GM20000 (cell line): ENCODE measurements at regions not wholly inside any gene's neighbourhood (a gene's known extent, or its start where the extent isn't known, plus 50 kb on each side); places are given as distances from the start of the nearest gene placed in this dataset.
"Not testable (repeated sequence)": the region's sequence is repeated elsewhere in the genome, so short reads cannot be mapped to it uniquely, and the experiment has no call there.

Experiments
- DNase-seq: peaks from one replicate; pipeline ENCODE4 v3.0.0; 2012; ENCODE audit warnings: low spot score
- TF ChIP-seq, protein P1 (sequence below): IDR thresholded peaks from 2 replicates; pipeline ENCODE4 v1.5.1; 2012; ENCODE audit warnings: mild to moderate bottlenecking, control low read depth; ENCODE audit errors: extremely low read depth, missing control alignments

DNA sequence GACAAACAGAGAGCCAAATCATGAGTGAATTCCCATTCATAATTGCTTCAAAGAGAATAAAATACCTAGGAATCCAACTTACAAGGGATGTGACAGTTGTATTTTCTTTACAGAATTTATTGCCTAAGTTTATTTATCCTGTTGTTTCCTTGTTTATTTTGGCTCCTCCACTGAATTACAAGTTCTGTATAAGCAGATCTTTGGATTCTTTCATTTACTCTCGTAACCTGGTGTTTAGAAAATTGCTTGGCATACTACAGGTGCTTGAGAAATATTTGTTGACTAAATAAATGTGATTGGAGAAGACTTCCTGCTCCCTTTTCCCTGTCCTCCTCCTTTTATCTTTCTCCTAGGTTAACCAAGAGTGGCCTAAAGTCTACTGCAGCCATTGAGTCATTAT, 455.6 kb downstream of the TMEM38B start:
- TF ChIP-seq, protein P1, sequence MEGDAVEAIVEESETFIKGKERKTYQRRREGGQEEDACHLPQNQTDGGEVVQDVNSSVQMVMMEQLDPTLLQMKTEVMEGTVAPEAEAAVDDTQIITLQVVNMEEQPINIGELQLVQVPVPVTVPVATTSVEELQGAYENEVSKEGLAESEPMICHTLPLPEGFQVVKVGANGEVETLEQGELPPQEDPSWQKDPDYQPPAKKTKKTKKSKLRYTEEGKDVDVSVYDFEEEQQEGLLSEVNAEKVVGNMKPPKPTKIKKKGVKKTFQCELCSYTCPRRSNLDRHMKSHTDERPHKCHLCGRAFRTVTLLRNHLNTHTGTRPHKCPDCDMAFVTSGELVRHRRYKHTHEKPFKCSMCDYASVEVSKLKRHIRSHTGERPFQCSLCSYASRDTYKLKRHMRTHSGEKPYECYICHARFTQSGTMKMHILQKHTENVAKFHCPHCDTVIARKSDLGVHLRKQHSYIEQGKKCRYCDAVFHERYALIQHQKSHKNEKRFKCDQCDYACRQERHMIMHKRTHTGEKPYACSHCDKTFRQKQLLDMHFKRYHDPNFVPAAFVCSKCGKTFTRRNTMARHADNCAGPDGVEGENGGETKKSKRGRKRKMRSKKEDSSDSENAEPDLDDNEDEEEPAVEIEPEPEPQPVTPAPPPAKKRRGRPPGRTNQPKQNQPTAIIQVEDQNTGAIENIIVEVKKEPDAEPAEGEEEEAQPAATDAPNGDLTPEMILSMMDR: no peak
- no peak for DNase-seq

- DNase-seq: no peak
- TF ChIP-seq, protein P1: no peak
These were observed 462.1 kb downstream of the TMEM38B start for GRCh38 chr9:106156465-106156864.

DNA sequence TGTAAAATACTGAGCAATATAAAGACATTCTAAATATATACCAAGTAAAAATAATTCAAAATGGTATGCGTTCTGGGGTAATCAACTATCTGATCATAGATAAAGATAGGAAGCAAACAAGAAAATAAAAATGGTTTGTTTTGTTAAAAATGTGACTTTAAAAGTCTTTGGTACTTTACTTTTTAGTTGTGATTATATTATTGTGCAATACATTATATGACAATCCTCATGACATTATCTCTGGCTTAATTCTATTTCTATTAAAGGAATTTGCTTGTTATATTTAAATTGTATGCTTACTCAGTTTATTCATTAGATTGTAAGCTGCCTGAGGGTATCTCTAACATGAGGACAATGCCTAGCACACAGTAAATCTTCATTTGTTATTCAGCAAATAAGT, 477.9 kb downstream of the TMEM38B start:
- no peak for DNase-seq
- TF ChIP-seq, protein P1: no peak

DNA sequence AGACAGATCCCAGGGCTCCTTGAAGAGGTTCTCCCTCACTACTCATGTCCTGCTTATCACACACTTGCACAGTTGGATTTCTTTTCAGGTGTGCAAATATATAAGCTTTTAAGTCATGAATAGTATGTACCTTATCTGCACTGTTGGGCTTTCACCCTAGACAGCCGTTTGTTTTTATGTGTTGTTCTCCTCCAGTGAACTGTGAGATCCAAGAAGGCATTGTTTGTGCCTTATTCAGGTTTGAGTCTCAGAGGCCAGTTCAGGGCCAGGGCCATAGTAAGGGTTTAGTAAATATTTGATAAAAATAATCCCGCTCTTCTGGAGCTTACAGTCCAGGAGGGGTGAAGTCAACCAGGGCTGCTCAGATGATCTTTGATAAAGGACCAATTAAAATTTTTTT, 480.0 kb downstream of the TMEM38B start:
- TF ChIP-seq, protein P1: no peak
- no peak for DNase-seq

DNA sequence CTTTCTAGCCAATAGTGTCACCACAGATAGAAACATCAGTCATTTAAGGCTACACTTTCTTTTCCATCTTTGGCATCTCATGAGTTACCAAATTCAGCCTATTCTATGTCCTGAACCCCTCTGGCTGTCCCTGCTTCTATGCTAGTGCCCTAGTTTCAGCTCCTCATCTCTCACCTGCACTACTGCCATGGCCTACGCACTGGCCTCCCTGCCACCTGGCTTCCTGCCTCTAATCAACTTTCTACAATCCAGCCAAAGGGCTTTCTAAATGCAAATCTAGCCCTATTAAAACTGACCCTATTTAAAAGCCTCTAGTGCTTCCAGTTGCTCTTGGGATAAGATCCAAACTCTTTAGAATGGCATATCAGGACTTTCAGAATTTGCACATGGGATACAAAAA, 482.9 kb downstream of the TMEM38B start:
- TF ChIP-seq, protein P1: no peak
- no peak for DNase-seq

DNA sequence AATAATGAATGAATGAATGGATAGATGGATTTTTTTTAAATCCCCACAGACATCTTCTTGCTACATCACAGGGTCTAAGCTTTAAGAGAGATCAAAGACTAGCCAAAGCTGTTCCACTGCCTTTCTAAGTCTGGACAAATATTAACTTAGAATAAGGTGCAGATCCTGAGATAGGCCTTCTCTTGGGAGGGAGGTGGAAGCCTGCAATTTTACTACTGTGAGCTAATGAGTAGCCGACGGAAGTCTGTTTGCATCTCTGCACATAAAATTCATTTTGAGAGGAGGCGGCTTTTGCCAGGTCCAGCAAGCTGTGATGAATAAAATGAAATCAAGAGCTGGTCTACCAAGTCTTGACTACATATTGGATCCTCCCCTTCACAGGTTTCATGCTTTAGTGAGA, 484.9 kb downstream of the TMEM38B start:
- no peak for DNase-seq
- TF ChIP-seq, protein P1: no peak

DNA sequence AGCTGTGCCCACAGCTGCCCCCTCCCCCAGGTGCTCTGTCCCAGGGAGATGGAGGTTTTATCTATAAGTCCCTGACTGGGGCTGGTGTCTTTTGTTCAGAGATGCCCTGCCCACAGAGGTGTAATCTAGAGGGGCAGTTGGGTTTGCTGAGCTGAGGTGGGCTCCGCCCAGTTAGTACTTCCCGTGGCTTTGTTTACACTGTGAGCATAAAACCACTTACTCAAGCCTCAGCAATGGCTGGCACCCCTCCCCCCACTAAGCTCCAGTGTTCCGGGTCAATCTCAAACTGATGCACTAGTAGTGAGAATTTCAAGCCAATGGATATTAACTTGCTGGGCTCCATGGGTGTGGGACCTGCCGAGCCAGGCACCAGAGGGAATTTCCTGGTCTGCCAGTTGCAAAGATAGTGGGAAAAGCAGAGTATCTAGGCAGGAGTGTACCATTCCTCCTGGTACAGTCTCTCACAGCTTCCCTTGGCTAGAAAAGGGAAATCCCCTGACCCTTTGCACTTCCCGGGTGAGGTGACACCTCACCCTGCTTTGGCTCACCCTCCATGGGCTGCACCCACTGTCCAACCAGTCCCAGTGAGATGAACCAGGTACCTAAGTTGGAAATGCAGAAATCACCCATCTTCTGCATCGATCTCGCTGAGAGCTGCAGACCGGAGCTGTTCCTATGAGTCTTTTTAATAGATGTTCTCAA, 509.6 kb downstream of the TMEM38B start:
- not testable (repeated sequence) for DNase-seq

- DNase-seq: no peak
- TF ChIP-seq, protein P1: no peak
These were observed 513.0 kb downstream of the TMEM38B start for GRCh38 chr9:106207298-106207697.
